ENCODE measurements at regions not wholly inside any gene's neighbourhood (a gene's known extent, or its start where the extent isn't known, plus 50 kb on each side); places are given as distances from the start of the nearest gene placed in this dataset.

DNA sequence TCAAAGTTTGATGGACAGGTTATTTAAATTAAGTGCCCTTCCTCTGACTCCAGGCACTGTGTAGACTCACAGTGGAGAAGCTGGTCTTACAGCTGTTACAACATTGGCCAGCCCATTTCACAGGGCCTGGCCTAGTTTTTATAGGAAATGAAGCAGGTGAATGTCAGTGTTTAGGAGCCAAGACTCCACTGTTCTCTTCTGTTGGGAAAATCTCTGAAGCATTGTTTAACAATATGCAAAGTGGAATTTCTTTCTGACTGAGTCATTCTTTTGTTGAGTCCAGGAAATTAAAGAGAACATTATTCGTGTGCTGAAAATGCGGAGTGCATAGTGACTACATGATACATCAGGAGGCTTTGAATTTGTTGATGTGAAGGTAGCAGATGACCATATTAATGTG, 64.7 kb downstream of the ARRDC4 start:
- Histone ChIP-seq H3K9me3 (ENCODE audit: insufficient read depth, low read depth, low read length) (no peaks in the 10 kb centered on the region; the same call in 1 of the 2 replicates), H3K27ac (ENCODE audit: low read length) (no peak overlapping the region), H3K9ac (ENCODE audit: low read depth, low read length) (no peak overlapping the region), H3K4me1 (ENCODE audit: insufficient read depth, low read length) (peaks cover 15% of the 10 kb centered on the region), H3K27me3 (ENCODE audit: insufficient read depth, low read length) (no peaks in the 10 kb centered on the region), H3K36me3 (ENCODE audit: insufficient read depth, low read depth, low read length) (no peaks in the 10 kb centered on the region), H3K4me3 (ENCODE audit: low read length) (no peak overlapping the region)

- no peaks in the 10 kb centered on the region; the same call in 1 of the 2 replicates for H3K4me1 ChIP-seq (ENCODE audit: insufficient read depth, low read length)
- no peaks in the 10 kb centered on the region for H3K27me3 ChIP-seq (ENCODE audit: insufficient read depth, low read length)
- H3K36me3 ChIP-seq (ENCODE audit: insufficient read depth, low read depth, low read length): no peaks in the 10 kb centered on the region
- H3K27ac ChIP-seq (ENCODE audit: low read length): no peak overlapping the region
- H3K9ac ChIP-seq (ENCODE audit: low read depth, low read length): no peak overlapping the region
- no peak overlapping the region for H3K4me3 ChIP-seq (ENCODE audit: low read length)
- H3K9me3 ChIP-seq (ENCODE audit: insufficient read depth, low read depth, low read length): no peaks in the 10 kb centered on the region
These were observed 74.2 kb downstream of the ARRDC4 start for GRCh38 chr15:98034731-98035130.

DNA sequence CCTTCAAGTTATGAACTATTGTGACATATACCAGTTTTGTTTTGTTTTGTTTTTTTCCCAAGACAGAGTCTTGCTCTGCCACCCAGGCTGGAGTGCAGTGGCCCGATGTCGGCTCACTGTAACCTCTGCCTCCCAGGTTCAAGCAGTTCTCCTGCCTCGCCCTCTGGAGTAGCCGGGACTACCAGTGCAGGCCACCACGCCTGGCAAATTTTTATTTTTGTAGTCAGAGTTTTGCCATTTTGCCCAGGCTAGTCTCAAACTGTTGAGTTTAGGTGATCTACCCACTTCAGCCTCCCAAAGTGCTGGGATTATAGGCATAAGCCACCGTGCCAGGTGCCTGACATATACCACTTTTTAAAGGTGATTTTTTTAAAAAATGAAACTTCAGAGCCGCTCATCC, 74.6 kb downstream of the ARRDC4 start:
- Histone ChIP-seq H3K9ac (ENCODE audit: low read depth, low read length) (no peak overlapping the region), H3K36me3 (ENCODE audit: insufficient read depth, low read depth, low read length) (no peaks in the 10 kb centered on the region), H3K27me3 (ENCODE audit: insufficient read depth, low read length) (no peaks in the 10 kb centered on the region), H3K27ac (ENCODE audit: low read length) (no peak overlapping the region), H3K4me1 (ENCODE audit: insufficient read depth, low read length) (no peaks in the 10 kb centered on the region; the same call in 1 of the 2 replicates), H3K9me3 (ENCODE audit: insufficient read depth, low read depth, low read length) (no peaks in the 10 kb centered on the region), H3K4me3 (ENCODE audit: low read length) (no peak overlapping the region)

DNA sequence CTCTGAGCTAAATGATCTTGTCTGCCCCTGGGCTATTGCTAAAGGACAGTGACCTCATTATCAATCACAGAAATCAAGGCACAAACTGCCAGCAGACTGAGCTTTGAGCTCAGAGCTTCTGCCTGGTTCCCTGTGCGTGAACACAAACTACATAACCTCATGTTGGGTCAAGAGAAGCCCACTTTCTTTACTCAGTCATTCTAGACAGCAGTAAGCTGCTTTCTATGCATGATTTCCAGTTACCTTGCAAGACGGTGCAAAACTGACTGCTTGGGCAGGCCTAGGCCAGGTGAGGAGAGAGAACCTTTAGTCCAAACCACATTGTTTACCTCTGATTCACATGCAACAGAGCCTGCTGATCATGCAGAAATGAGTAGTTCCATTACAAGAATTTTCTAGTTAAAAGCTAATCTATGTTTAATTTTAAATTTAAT, 75.1 kb downstream of the ARRDC4 start:
- Histone ChIP-seq H3K9me3 (ENCODE audit: insufficient read depth, low read depth, low read length) (no peaks in the 10 kb centered on the region), H3K36me3 (ENCODE audit: insufficient read depth, low read depth, low read length) (no peaks in the 10 kb centered on the region), H3K27me3 (ENCODE audit: insufficient read depth, low read length) (no peaks in the 10 kb centered on the region), H3K4me3 (ENCODE audit: low read length) (no peak overlapping the region), H3K9ac (ENCODE audit: low read depth, low read length) (no peak overlapping the region), H3K27ac (ENCODE audit: low read length) (no peak overlapping the region), H3K4me1 (ENCODE audit: insufficient read depth, low read length) (no peaks in the 10 kb centered on the region; the same call in 1 of the 2 replicates)

DNA sequence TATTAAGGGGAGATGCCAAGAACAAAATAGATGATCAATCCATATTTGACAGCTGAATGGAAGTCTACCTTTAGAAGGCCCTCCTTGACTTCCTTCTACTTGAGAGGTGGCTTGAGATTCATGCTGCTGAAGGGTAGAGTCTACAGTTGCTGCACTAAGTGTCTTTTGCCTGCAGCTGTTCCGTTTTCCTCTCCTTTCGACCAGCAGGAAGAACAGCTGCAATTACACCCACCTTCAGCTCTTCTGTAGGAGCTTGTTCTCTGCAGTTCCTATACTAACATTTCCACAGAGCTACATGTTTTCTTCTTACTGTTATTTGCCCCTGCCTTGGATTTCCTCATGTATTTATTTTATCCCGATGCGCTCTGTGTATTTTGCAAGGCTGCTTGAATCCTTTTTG, 79.1 kb downstream of the ARRDC4 start:
- no peak overlapping the region for H3K27ac ChIP-seq (ENCODE audit: low read length)
- no peaks in the 10 kb centered on the region for H3K27me3 ChIP-seq (ENCODE audit: insufficient read depth, low read length)
- no peaks in the 10 kb centered on the region; the same call in 1 of the 2 replicates for H3K4me1 ChIP-seq (ENCODE audit: insufficient read depth, low read length)
- H3K9ac ChIP-seq (ENCODE audit: low read depth, low read length): no peak overlapping the region
- no peaks in the 10 kb centered on the region for H3K36me3 ChIP-seq (ENCODE audit: insufficient read depth, low read depth, low read length)
- no peaks in the 10 kb centered on the region for H3K9me3 ChIP-seq (ENCODE audit: insufficient read depth, low read depth, low read length)
- no peak overlapping the region for H3K4me3 ChIP-seq (ENCODE audit: low read length)

- no peaks in the 10 kb centered on the region for H3K27me3 ChIP-seq (ENCODE audit: insufficient read depth, low read length)
- H3K27ac ChIP-seq (ENCODE audit: low read length): no peak overlapping the region
- H3K36me3 ChIP-seq (ENCODE audit: insufficient read depth, low read depth, low read length): no peaks in the 10 kb centered on the region
- H3K9ac ChIP-seq (ENCODE audit: low read depth, low read length): no peak overlapping the region
- H3K9me3 ChIP-seq (ENCODE audit: insufficient read depth, low read depth, low read length): no peaks in the 10 kb centered on the region
- H3K4me1 ChIP-seq (ENCODE audit: insufficient read depth, low read length): no peaks in the 10 kb centered on the region; the same call in 1 of the 2 replicates
- H3K4me3 ChIP-seq (ENCODE audit: low read length): no peak overlapping the region
These were observed 79.6 kb downstream of the ARRDC4 start for GRCh38 chr15:98040146-98040545.

DNA sequence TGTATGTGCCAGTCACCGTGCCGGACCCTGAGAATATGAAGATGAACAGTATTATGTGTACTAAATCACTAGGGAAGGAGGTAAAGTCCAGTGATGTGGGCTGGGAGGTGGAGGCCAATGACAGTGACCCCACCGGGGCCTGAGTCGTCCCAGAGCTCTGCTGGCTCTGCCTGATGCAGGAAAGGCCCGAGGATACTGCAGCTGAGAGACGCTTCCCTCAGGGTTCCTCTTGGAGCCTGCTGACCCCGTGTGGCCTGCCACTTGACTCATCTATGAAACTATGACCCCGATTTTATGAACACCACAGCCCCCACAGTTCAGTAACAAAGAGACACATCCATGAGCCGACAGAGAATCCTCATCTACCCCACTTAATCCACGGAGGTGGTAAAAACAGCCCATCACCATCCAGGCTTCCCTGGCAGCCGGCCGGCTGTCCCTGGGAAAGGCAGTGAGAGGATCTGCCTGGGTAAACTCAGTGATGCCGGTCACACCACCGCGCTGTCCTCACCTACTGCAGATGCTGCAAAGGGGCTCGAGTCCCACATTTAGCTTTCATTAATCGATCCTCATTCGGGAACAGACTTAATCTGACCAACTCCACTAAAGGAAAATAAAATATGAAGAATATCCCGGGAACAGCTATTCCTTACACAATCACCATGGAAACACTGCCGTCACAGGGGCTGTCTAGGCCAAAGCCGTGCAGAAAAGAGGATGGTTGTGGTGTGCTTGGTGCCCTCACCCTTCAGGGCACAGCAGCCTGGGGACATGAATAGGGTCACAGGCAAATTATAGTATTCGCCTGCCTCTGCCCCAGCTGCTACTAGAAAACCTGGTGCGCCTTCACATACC, 82.9 kb downstream of the ARRDC4 start:
- H3K36me3 ChIP-seq (ENCODE audit: insufficient read depth, low read depth, low read length): no peaks in the 10 kb centered on the region
- no peak overlapping the region for H3K27ac ChIP-seq (ENCODE audit: low read length)
- no peaks in the 10 kb centered on the region for H3K27me3 ChIP-seq (ENCODE audit: insufficient read depth, low read length)
- no peaks in the 10 kb centered on the region for H3K4me1 ChIP-seq (ENCODE audit: insufficient read depth, low read length)
- H3K9ac ChIP-seq (ENCODE audit: low read depth, low read length): no peak overlapping the region
- H3K9me3 ChIP-seq (ENCODE audit: insufficient read depth, low read depth, low read length): no peaks in the 10 kb centered on the region
- H3K4me3 ChIP-seq (ENCODE audit: low read length): no peak overlapping the region

DNA sequence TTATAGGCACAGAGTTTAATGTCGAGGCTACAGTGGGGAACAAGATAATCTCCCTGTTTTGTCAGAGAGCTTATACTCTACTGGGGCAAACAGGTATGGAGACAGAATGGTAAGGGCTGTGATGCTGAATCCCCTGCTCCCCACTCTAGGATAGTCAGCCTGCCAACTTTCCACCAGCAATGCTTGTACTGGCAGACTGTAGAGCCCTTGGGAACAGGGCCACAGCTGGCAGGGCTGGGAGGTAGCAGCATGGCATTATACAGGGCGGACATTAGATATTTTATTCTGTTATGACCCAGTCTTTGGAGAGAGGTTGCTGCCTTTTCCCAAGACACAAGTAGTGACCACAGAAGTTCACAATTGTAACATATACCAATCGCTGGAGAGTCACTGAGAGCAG, 91.2 kb downstream of the ARRDC4 start:
- H3K36me3 ChIP-seq (ENCODE audit: insufficient read depth, low read depth, low read length): no peaks in the 10 kb centered on the region
- H3K27ac ChIP-seq (ENCODE audit: low read length): no peak overlapping the region
- H3K4me1 ChIP-seq (ENCODE audit: insufficient read depth, low read length): no peaks in the 10 kb centered on the region
- no peaks in the 10 kb centered on the region for H3K27me3 ChIP-seq (ENCODE audit: insufficient read depth, low read length)
- H3K4me3 ChIP-seq (ENCODE audit: low read length): no peak overlapping the region
- H3K9ac ChIP-seq (ENCODE audit: low read depth, low read length): no peak overlapping the region
- peaks cover 3% of the 10 kb centered on the region; the same call in 1 of the 2 replicates for H3K9me3 ChIP-seq (ENCODE audit: insufficient read depth, low read depth, low read length)

DNA sequence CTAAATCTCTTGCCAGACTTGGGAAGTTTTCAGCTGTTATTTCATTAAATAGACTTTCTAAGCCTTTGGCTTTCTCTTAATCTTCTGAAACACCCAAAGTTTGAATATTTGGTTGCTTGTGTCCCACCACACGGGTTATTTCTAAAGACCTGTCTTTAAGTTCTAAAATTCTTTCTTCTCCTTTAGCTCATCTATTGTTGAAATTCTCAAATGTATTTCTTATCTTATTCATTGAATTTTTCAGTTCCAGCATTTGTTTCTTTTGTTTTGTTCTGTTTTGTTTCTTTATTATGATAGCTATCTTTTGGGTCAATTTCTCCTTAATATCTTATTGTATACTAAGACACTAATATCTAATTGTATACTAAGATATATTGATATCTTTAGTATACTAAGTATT, 97.0 kb downstream of the ARRDC4 start:
- Histone ChIP-seq H3K9me3 (ENCODE audit: insufficient read depth, low read depth, low read length) (peaks cover 19% of the 10 kb centered on the region; the same call in 1 of the 2 replicates), H3K4me3 (ENCODE audit: low read length) (no peak overlapping the region), H3K27ac (ENCODE audit: low read length) (no peak overlapping the region), H3K36me3 (ENCODE audit: insufficient read depth, low read depth, low read length) (no peaks in the 10 kb centered on the region), H3K27me3 (ENCODE audit: insufficient read depth, low read length) (no peaks in the 10 kb centered on the region), H3K9ac (ENCODE audit: low read depth, low read length) (no peak overlapping the region), H3K4me1 (ENCODE audit: insufficient read depth, low read length) (no peaks in the 10 kb centered on the region)

DNA sequence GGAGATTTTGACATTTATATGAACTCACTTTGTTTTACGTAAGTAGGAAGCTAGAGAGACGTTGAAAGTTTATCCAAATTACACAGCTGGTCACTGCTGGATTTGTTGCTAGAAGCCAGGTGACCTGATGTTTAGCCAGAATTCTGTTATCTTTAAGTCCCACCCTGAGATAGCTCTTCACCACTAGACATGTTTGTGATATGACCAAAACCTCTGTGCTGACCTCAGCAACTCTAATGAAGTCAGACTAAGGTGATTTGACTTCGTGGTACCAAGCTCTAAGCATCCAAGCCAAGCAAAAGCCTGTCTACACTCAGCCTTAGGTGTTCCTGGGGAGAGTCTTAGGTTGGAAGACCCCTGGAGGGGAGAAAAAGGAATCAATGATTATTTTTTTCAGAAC, 102.4 kb downstream of the ARRDC4 start:
- no peaks in the 10 kb centered on the region for H3K4me1 ChIP-seq (ENCODE audit: insufficient read depth, low read length)
- peaks cover 9% of the 10 kb centered on the region; the same call in 1 of the 2 replicates for H3K9me3 ChIP-seq (ENCODE audit: insufficient read depth, low read depth, low read length)
- H3K4me3 ChIP-seq (ENCODE audit: low read length): no peak overlapping the region
- H3K27me3 ChIP-seq (ENCODE audit: insufficient read depth, low read length): no peaks in the 10 kb centered on the region
- H3K27ac ChIP-seq (ENCODE audit: low read length): no peak overlapping the region
- no peaks in the 10 kb centered on the region for H3K36me3 ChIP-seq (ENCODE audit: insufficient read depth, low read depth, low read length)
- H3K9ac ChIP-seq (ENCODE audit: low read depth, low read length): no peak overlapping the region

DNA sequence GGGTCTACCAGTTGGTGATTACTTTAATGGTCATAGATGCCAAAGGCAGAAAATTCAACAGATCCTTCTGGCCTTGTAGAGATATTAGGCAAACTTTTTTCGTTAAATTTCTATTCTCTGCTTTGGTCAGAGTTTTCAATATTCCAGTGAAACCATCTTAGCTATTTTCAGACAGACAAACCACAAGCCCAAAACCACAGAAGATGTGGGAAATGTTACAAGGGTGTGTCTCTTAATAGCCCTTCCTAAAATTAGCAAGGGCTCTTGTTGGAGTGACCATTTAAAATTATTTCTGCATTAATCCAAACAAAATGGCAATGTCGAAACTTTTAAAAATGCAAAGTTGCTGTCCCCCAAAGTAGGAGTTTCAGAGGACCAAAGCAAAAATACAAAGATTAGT, 102.8 kb downstream of the ARRDC4 start:
- no peak overlapping the region for H3K4me3 ChIP-seq (ENCODE audit: low read length)
- H3K9ac ChIP-seq (ENCODE audit: low read depth, low read length): no peak overlapping the region
- peaks cover 8% of the 10 kb centered on the region; the same call in 1 of the 2 replicates for H3K9me3 ChIP-seq (ENCODE audit: insufficient read depth, low read depth, low read length)
- no peaks in the 10 kb centered on the region for H3K36me3 ChIP-seq (ENCODE audit: insufficient read depth, low read depth, low read length)
- H3K4me1 ChIP-seq (ENCODE audit: insufficient read depth, low read length): no peaks in the 10 kb centered on the region
- H3K27me3 ChIP-seq (ENCODE audit: insufficient read depth, low read length): no peaks in the 10 kb centered on the region
- no peak overlapping the region for H3K27ac ChIP-seq (ENCODE audit: low read length)

DNA sequence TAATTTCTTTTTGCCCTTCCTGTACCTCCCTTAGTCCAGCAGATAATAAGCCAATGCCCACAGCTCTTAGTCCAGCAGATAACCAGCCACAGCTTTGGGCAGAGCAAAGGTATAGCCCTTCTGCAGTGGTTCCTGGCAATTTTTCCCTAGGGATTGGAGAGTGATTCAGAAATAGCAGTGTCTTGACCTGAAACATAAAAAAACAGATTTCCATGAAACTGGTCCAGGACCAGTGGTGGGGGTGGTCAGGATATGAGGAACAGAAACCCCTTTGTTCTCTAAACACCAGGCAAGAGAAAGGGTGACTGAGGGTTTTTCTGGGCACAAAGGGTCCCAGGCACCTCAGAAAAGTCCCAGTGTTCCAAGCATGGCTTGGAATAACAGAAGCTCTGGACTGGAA, 103.4 kb downstream of the ARRDC4 start:
- Histone ChIP-seq H3K4me1 (ENCODE audit: insufficient read depth, low read length) (0 out of 2 replicates have a peak, but pooled peaks cover 4% of the 10 kb centered on the region), H3K36me3 (ENCODE audit: insufficient read depth, low read depth, low read length) (no peaks in the 10 kb centered on the region), H3K27me3 (ENCODE audit: insufficient read depth, low read length) (no peaks in the 10 kb centered on the region), H3K4me3 (ENCODE audit: low read length) (no peak overlapping the region), H3K27ac (ENCODE audit: low read length) (no peak overlapping the region), H3K9me3 (ENCODE audit: insufficient read depth, low read depth, low read length) (peaks cover 6% of the 10 kb centered on the region; the same call in 1 of the 2 replicates), H3K9ac (ENCODE audit: low read depth, low read length) (no peak overlapping the region)
